Mesenteric fat pad (tissue), 1 donor: ENCODE measurements at regions not wholly inside any gene's neighbourhood (a gene's known extent, or its start where the extent isn't known, plus 50 kb on each side); places are given as distances from the start of the nearest gene placed in this dataset.
"Not testable (repeated sequence)": the region's sequence is repeated elsewhere in the genome, so short reads cannot be mapped to it uniquely, and the experiment has no call there.

Experiments used
- DNase-seq: peaks from one replicate; pipeline ENCODE4 v3.0.0-alpha.2; 2020; ENCODE audit warnings: low spot score
- donor health status: DM: yes; HTN: yes; CAD: no.

- no peak for DNase-seq
These were observed 382.7 kb upstream of the CDH10 start for GRCh38 chr5:25027526-25027925.

- no peak for DNase-seq
These were observed 382.3 kb upstream of the CDH10 start for GRCh38 chr5:25027061-25027460.

GRCh38 chr5:25025831-25026230, 381.1 kb upstream of the CDH10 start:
- no peak for DNase-seq

GRCh38 chr5:25020454-25020853, 375.7 kb upstream of the CDH10 start:
- DNase-seq, result no peak

GRCh38 chr5:25009063-25009462, 364.3 kb upstream of the CDH10 start:
- DNase-seq, result no peak

- DNase-seq, result no peak
These were observed 362.0 kb upstream of the CDH10 start for GRCh38 chr5:25006734-25007133.

- DNase-seq, result no peak
These were observed 361.5 kb upstream of the CDH10 start for GRCh38 chr5:25006237-25006636.

- DNase-seq, result no peak
These were observed 360.7 kb upstream of the CDH10 start for GRCh38 chr5:25005431-25005830.

GRCh38 chr5:25002371-25002770, 357.6 kb upstream of the CDH10 start:
- DNase-seq, result no peak

- DNase-seq, result no peak
These were observed 355.0 kb upstream of the CDH10 start for GRCh38 chr5:24999732-25000131.

- DNase-seq, result no peak
These were observed 353.9 kb upstream of the CDH10 start for GRCh38 chr5:24998641-24999040.

- no peak for DNase-seq
These were observed 341.5 kb upstream of the CDH10 start for GRCh38 chr5:24986326-24986725.

- DNase-seq, result not testable (repeated sequence)
These were observed 333.8 kb upstream of the CDH10 start for GRCh38 chr5:24978552-24978951.

- DNase-seq, result no peak
These were observed 318.8 kb upstream of the CDH10 start for GRCh38 chr5:24963611-24964010.

- no peak for DNase-seq
These were observed 278.6 kb upstream of the CDH10 start for GRCh38 chr5:24923400-24923799.

GRCh38 chr5:24918676-24919075, 273.9 kb upstream of the CDH10 start:
- DNase-seq, result no peak

GRCh38 chr5:24916863-24917262, 272.1 kb upstream of the CDH10 start:
- DNase-seq, result no peak

GRCh38 chr5:24909210-24909609, 264.4 kb upstream of the CDH10 start:
- no peak for DNase-seq

- DNase-seq, result no peak
These were observed 261.9 kb upstream of the CDH10 start for GRCh38 chr5:24906689-24907088.

- no peak for DNase-seq
These were observed 260.3 kb upstream of the CDH10 start for GRCh38 chr5:24904981-24905517.

- no peak for DNase-seq
These were observed 254.4 kb upstream of the CDH10 start for GRCh38 chr5:24899180-24899579.

- DNase-seq, result no peak
These were observed 219.5 kb upstream of the CDH10 start for GRCh38 chr5:24864244-24864643.

- no peak for DNase-seq
These were observed 217.3 kb upstream of the CDH10 start for GRCh38 chr5:24862117-24862516.

- no peak for DNase-seq
These were observed 210.7 kb upstream of the CDH10 start for GRCh38 chr5:24855485-24855884.
